Nephron progenitor cell (in vitro differentiated cells): ENCODE measurements at regions not wholly inside any gene's neighbourhood (a gene's known extent, or its start where the extent isn't known, plus 50 kb on each side); places are given as distances from the start of the nearest gene placed in this dataset.

Experiments
- DNase-seq: peaks from one replicate; pipeline ENCODE4 v3.0.0; 2021
- H3K27ac Mint-ChIP-seq: 2 replicates; pipeline ENCODE4 v1.8.0; 2021; ENCODE audit warnings: mild to moderate bottlenecking, moderate library complexity, mixed read lengths
- H3K27me3 Mint-ChIP-seq: 2 replicates; pipeline ENCODE4 v1.8.0; 2021; ENCODE audit warnings: mild to moderate bottlenecking, low read depth, mixed read lengths; ENCODE audit not compliant: poor library complexity
- H3K36me3 Mint-ChIP-seq: 2 replicates; pipeline ENCODE4 v1.8.0; 2021; ENCODE audit warnings: low read depth, mixed read lengths
- H3K4me1 Mint-ChIP-seq: 2 replicates; pipeline ENCODE4 v1.8.0; 2021; ENCODE audit warnings: mixed read lengths
- H3K4me3 Mint-ChIP-seq: 2 replicates; pipeline ENCODE4 v1.8.0; 2021; ENCODE audit warnings: mild to moderate bottlenecking, moderate library complexity, mixed read lengths
- H3K9me3 Mint-ChIP-seq: 2 replicates; pipeline ENCODE4 v1.8.0; 2021; ENCODE audit warnings: mild to moderate bottlenecking, moderate library complexity, mixed read lengths
- TF ChIP-seq, protein P1 (sequence below): fragments of 200-600 bp; sonication (generic); IDR thresholded peaks from 2 replicates; pipeline ENCODE4 v1.5.0; 2021; ENCODE audit warnings: antibody characterized with exemption

GRCh38 chr3:26763723-26764122 is 141.2 kb downstream of the LRRC3B start:
- Mint-ChIP-seq H3K4me3 (no peak overlapping the region), H3K27ac (peak overlapping the region; percentile 55), H3K4me1 (no peaks in the 10 kb centered on the region), H3K27me3 (peaks cover 4% of the 10 kb centered on the region), H3K9me3 (no peaks in the 10 kb centered on the region), H3K36me3 (no peaks in the 10 kb centered on the region)
- TF ChIP-seq, protein P1, sequence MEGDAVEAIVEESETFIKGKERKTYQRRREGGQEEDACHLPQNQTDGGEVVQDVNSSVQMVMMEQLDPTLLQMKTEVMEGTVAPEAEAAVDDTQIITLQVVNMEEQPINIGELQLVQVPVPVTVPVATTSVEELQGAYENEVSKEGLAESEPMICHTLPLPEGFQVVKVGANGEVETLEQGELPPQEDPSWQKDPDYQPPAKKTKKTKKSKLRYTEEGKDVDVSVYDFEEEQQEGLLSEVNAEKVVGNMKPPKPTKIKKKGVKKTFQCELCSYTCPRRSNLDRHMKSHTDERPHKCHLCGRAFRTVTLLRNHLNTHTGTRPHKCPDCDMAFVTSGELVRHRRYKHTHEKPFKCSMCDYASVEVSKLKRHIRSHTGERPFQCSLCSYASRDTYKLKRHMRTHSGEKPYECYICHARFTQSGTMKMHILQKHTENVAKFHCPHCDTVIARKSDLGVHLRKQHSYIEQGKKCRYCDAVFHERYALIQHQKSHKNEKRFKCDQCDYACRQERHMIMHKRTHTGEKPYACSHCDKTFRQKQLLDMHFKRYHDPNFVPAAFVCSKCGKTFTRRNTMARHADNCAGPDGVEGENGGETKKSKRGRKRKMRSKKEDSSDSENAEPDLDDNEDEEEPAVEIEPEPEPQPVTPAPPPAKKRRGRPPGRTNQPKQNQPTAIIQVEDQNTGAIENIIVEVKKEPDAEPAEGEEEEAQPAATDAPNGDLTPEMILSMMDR = no peak
- DNase-seq = no peak

DNA sequence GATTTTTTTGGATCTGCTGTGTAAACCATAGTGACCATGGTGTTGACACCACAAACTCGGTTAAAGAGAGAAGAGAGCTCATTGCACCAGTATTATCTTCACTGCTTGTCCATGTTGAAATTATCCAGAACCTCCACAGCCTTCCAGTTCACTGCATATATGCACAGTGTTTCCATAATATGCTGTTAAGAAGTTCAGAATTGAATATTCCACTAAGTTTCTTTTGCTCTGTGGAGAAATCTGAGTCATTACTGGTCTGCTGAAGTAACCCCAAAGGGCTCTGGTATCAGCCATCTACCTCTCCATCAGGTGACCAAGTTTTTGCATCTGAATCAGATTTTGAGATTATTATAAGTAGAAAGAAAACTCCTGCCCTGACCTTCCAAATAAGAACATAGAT is 143.5 kb downstream of the LRRC3B start:
- Mint-ChIP-seq H3K4me3 (no peak overlapping the region), H3K27me3 (peaks cover 4% of the 10 kb centered on the region), H3K4me1 (no peaks in the 10 kb centered on the region), H3K36me3 (no peaks in the 10 kb centered on the region), H3K9me3 (no peaks in the 10 kb centered on the region), H3K27ac (no peak overlapping the region)
- TF ChIP-seq, protein P1 = no peak
- DNase-seq = no peak

DNA sequence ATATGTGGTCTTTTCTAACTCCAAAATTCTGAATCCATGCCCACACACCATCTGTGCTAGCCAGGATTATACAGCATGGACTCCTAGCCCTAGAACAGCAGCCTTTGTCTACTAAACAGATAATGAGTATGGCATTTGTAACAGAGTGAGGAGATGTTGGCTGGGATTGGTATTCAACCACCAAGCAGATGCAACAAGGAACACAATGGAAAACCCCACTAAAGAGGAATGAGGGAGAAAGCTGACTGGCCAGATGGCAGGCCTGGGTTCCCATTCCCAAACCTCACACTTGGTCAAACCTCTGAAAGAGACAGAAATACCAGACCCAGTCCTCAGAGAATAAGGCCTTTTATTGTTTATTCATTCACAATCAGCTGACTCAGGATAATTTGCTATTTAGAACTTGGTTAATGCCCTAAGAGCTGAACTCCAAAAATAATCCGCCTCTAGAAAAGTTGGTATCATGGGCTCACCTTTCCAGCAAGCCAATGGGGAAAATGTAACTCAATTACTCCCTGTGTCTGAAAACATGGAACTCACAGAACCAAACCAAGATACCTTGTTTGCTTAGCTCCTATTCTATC is 145.6 kb downstream of the LRRC3B start:
- no peak overlapping the region for H3K27ac Mint-ChIP-seq
- H3K9me3 Mint-ChIP-seq = no peaks in the 10 kb centered on the region
- TF ChIP-seq, protein P1 = no peak
- H3K36me3 Mint-ChIP-seq = no peaks in the 10 kb centered on the region
- no peaks in the 10 kb centered on the region for H3K4me1 Mint-ChIP-seq
- H3K4me3 Mint-ChIP-seq = no peak overlapping the region
- DNase-seq = no peak
- peaks cover 4% of the 10 kb centered on the region for H3K27me3 Mint-ChIP-seq

- TF ChIP-seq, protein P1 = no peak
- Mint-ChIP-seq H3K27ac (no peak overlapping the region), H3K4me1 (no peaks in the 10 kb centered on the region), H3K4me3 (no peak overlapping the region), H3K27me3 (peaks cover 4% of the 10 kb centered on the region), H3K9me3 (no peaks in the 10 kb centered on the region), H3K36me3 (no peaks in the 10 kb centered on the region)
- no peak for DNase-seq
Measured at GRCh38 chr3:26799679-26800317, 177.2 kb downstream of the LRRC3B start.

- DNase-seq = no peak
- Mint-ChIP-seq H3K36me3 (no peaks in the 10 kb centered on the region), H3K4me3 (no peak overlapping the region), H3K9me3 (peaks cover 13% of the 10 kb centered on the region), H3K4me1 (no peaks in the 10 kb centered on the region), H3K27me3 (no peaks in the 10 kb centered on the region), H3K27ac (no peak overlapping the region)
- TF ChIP-seq, protein P1 = no peak
Measured at GRCh38 chr3:26807272-26807671, 184.7 kb downstream of the LRRC3B start.

GRCh38 chr3:26825454-26825853 is 202.9 kb downstream of the LRRC3B start:
- TF ChIP-seq, protein P1 = no peak
- Mint-ChIP-seq H3K9me3 (peaks cover 52% of the 10 kb centered on the region), H3K36me3 (no peaks in the 10 kb centered on the region)

More at GRCh38 chr3:26825454-26825853, 202.9 kb downstream of the LRRC3B start:
- Mint-ChIP-seq H3K27me3 (peaks cover 3% of the 10 kb centered on the region), H3K27ac (no peak overlapping the region), H3K4me3 (no peak overlapping the region), H3K4me1 (no peaks in the 10 kb centered on the region)
- DNase-seq = no peak
